ENCODE measurements at regions not wholly inside any gene's neighbourhood (a gene's known extent, or its start where the extent isn't known, plus 50 kb on each side); places are given as distances from the start of the nearest gene placed in this dataset.

GRCh38 chr5:125113328-125113727, 366.9 kb upstream of the ZNF608 start:
- TF ChIP-seq, protein P1, sequence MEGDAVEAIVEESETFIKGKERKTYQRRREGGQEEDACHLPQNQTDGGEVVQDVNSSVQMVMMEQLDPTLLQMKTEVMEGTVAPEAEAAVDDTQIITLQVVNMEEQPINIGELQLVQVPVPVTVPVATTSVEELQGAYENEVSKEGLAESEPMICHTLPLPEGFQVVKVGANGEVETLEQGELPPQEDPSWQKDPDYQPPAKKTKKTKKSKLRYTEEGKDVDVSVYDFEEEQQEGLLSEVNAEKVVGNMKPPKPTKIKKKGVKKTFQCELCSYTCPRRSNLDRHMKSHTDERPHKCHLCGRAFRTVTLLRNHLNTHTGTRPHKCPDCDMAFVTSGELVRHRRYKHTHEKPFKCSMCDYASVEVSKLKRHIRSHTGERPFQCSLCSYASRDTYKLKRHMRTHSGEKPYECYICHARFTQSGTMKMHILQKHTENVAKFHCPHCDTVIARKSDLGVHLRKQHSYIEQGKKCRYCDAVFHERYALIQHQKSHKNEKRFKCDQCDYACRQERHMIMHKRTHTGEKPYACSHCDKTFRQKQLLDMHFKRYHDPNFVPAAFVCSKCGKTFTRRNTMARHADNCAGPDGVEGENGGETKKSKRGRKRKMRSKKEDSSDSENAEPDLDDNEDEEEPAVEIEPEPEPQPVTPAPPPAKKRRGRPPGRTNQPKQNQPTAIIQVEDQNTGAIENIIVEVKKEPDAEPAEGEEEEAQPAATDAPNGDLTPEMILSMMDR (IDR thresholded peaks at IDR 0.05), result no peak
- TF ChIP-seq POLR2A (IDR thresholded peaks at IDR 0.05) (no peak), EP300 (IDR thresholded peaks at IDR 0.05; ENCODE audit: low read depth) (no peak), POLR2AphosphoS5 (IDR thresholded peaks at IDR 0.05) (no peak)
